ENCODE measurements at regions not wholly inside any gene's neighbourhood (a gene's known extent, or its start where the extent isn't known, plus 50 kb on each side); places are given as distances from the start of the nearest gene placed in this dataset.

- H3K27me3 ChIP-seq (ENCODE audit: control insufficient read depth, extremely low read depth, insufficient read depth, low read length), result no peaks in the 10 kb centered on the region
- H3K9ac ChIP-seq (ENCODE audit: control insufficient read depth, extremely low read depth, insufficient read depth, low read length), result no peak overlapping the region
- no peak overlapping the region for H2AFZ ChIP-seq (ENCODE audit: control insufficient read depth, low read length)
- H3K4me3 ChIP-seq (ENCODE audit: control insufficient read depth in 2 of 3, extremely low read depth in 1 of 3, insufficient read depth in 2 of 3, low read depth in 1 of 3, low read length in 3 of 3), result no peak overlapping the region
- dilution Hi-C loops (cut with MboI; ENCODE audit: extremely low pct_ligation_motif_present, low sequenced_read_pairs), result no loop called here
- TF ChIP-seq EZH2 (IDR thresholded peaks at IDR 0.05; ENCODE audit: low read length), result no peak
- TF ChIP-seq CTCF (optimal IDR thresholded peaks at IDR 0.05 in 1 of 3, IDR thresholded peaks at IDR 0.05 in 1 of 3, conservative IDR thresholded peaks at IDR 0.05 in 1 of 3; ENCODE audit: extremely low read depth in 1 of 3, insufficient read depth in 2 of 3, low read length in 3 of 3), result no peak
- no peaks in the 10 kb centered on the region for H4K20me1 ChIP-seq (ENCODE audit: control insufficient read depth, extremely low read depth, insufficient read depth, low read length)
- no peak overlapping the region for H3K4me2 ChIP-seq (ENCODE audit: control insufficient read depth, extremely low read depth, insufficient read depth, low read depth, low read length)
- no peaks in the 10 kb centered on the region for H3K79me2 ChIP-seq (ENCODE audit: control insufficient read depth, insufficient read depth, low read length)
- no peaks in the 10 kb centered on the region for H3K9me3 ChIP-seq (ENCODE audit: control insufficient read depth, low read depth, low read length)
- DNase-seq (ENCODE audit: low read depth, low spot score) (no peak), FAIRE-seq (no peak)
- H3K27ac ChIP-seq (ENCODE audit: control insufficient read depth, insufficient read depth, low read length), result no peak overlapping the region
- no peaks in the 10 kb centered on the region for H3K36me3 ChIP-seq (ENCODE audit: control insufficient read depth in 2 of 2, extremely low read depth in 1 of 2, insufficient read depth in 2 of 2, low read length in 2 of 2)
- no peaks in the 10 kb centered on the region for H3K9me1 ChIP-seq (ENCODE audit: control insufficient read depth, extremely low read depth, insufficient read depth, low read length)
- no peaks in the 10 kb centered on the region for H3K4me1 ChIP-seq (ENCODE audit: control insufficient read depth, extremely low read depth, insufficient read depth, low read length)
Measured at GRCh38 chr4:74588350-74588749, 143.4 kb downstream of the AREG start.

GRCh38 chr4:74590476-74590875, 145.5 kb downstream of the AREG start:
- dilution Hi-C loops (cut with MboI; ENCODE audit: extremely low pct_ligation_motif_present, low sequenced_read_pairs), result no loop called here
- H4K20me1 ChIP-seq (ENCODE audit: control insufficient read depth, extremely low read depth, insufficient read depth, low read length), result no peaks in the 10 kb centered on the region
- H3K36me3 ChIP-seq (ENCODE audit: control insufficient read depth in 2 of 2, extremely low read depth in 1 of 2, insufficient read depth in 2 of 2, low read length in 2 of 2), result no peaks in the 10 kb centered on the region
- no peaks in the 10 kb centered on the region for H3K9me1 ChIP-seq (ENCODE audit: control insufficient read depth, extremely low read depth, insufficient read depth, low read length)
- no peak overlapping the region for H3K4me3 ChIP-seq (ENCODE audit: control insufficient read depth in 2 of 3, extremely low read depth in 1 of 3, insufficient read depth in 2 of 3, low read depth in 1 of 3, low read length in 3 of 3)
- H3K4me1 ChIP-seq (ENCODE audit: control insufficient read depth, extremely low read depth, insufficient read depth, low read length), result no peaks in the 10 kb centered on the region
- TF ChIP-seq CTCF (optimal IDR thresholded peaks at IDR 0.05 in 1 of 3, IDR thresholded peaks at IDR 0.05 in 1 of 3, conservative IDR thresholded peaks at IDR 0.05 in 1 of 3; ENCODE audit: extremely low read depth in 1 of 3, insufficient read depth in 2 of 3, low read length in 3 of 3) (no peak), EZH2 (IDR thresholded peaks at IDR 0.05; ENCODE audit: low read length) (no peak)
- no peak overlapping the region for H2AFZ ChIP-seq (ENCODE audit: control insufficient read depth, low read length)
- no peak overlapping the region for H3K4me2 ChIP-seq (ENCODE audit: control insufficient read depth, extremely low read depth, insufficient read depth, low read depth, low read length)
- no peak overlapping the region for H3K9ac ChIP-seq (ENCODE audit: control insufficient read depth, extremely low read depth, insufficient read depth, low read length)
- no peaks in the 10 kb centered on the region for H3K9me3 ChIP-seq (ENCODE audit: control insufficient read depth, low read depth, low read length)
- FAIRE-seq (no peak), DNase-seq (ENCODE audit: low read depth, low spot score) (no peak)
- H3K27me3 ChIP-seq (ENCODE audit: control insufficient read depth, extremely low read depth, insufficient read depth, low read length), result no peaks in the 10 kb centered on the region
- H3K79me2 ChIP-seq (ENCODE audit: control insufficient read depth, insufficient read depth, low read length), result no peaks in the 10 kb centered on the region
- H3K27ac ChIP-seq (ENCODE audit: control insufficient read depth, insufficient read depth, low read length), result no peak overlapping the region
